ENCODE measurements at regions not wholly inside any gene's neighbourhood (a gene's known extent, or its start where the extent isn't known, plus 50 kb on each side); places are given as distances from the start of the nearest gene placed in this dataset.
"Not testable (repeated sequence)": the region's sequence is repeated elsewhere in the genome, so short reads cannot be mapped to it uniquely, and the experiment has no call there.

DNA sequence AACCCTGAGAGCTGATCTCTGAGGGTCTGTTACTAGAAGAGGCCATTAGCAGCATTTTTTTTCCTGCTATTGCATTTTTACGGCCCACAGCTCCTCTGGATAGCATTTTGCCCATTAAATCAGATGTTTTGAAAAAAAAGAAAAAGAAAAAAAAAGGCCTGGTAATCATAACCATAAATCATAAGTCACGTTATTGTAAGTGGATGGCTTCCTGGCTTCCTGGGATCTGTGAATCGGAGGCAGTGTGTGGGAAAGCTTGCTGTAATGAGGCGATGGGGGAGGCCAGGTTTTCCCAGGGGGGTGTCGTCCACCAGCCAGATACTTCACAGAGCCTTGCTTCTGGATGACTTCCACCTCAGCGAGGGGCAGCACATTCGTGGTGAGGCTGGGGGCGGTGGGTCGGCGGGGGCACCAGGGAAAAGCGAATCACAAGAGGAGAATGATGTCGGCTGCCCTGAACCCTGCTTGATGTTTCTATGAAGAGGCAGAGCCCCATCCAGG, 106.5 kb upstream of the SYT13 start:
- no peak overlapping the region for H3K4me3 Mint-ChIP-seq
- ATAC-seq, result no peak
- no peaks in the 10 kb centered on the region for H3K36me3 Mint-ChIP-seq
- H3K27me3 Mint-ChIP-seq, result peaks cover 53% of the 10 kb centered on the region
- H3K27ac Mint-ChIP-seq, result no peak overlapping the region
- no peaks in the 10 kb centered on the region for H3K9me3 Mint-ChIP-seq
- no peaks in the 10 kb centered on the region for H3K4me1 Mint-ChIP-seq

DNA sequence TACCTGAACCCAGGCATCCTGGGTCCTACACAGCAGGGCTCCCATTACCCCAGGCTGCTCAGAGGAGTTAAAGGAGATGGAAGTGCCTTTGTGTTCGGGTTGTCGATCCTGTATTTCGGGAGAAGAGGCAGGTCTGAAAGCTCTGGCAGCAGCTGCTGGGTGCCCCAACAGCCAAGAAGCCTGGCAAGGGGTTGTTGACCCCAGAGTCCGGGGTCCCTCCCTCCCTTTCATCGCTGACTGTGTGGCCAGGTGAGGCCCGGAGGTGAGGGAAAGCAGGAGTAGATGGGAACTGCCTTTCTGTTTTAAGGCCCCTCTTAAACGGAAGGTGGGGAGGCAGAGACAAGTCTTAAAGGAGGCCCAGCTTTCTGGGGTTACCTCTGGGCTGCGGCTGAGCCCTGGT, 106.0 kb upstream of the SYT13 start:
- H3K27me3 Mint-ChIP-seq, result peaks cover 55% of the 10 kb centered on the region
- no peak for ATAC-seq
- no peaks in the 10 kb centered on the region for H3K9me3 Mint-ChIP-seq
- H3K4me1 Mint-ChIP-seq, result no peaks in the 10 kb centered on the region
- no peak overlapping the region for H3K27ac Mint-ChIP-seq
- no peaks in the 10 kb centered on the region for H3K36me3 Mint-ChIP-seq
- H3K4me3 Mint-ChIP-seq, result no peak overlapping the region

DNA sequence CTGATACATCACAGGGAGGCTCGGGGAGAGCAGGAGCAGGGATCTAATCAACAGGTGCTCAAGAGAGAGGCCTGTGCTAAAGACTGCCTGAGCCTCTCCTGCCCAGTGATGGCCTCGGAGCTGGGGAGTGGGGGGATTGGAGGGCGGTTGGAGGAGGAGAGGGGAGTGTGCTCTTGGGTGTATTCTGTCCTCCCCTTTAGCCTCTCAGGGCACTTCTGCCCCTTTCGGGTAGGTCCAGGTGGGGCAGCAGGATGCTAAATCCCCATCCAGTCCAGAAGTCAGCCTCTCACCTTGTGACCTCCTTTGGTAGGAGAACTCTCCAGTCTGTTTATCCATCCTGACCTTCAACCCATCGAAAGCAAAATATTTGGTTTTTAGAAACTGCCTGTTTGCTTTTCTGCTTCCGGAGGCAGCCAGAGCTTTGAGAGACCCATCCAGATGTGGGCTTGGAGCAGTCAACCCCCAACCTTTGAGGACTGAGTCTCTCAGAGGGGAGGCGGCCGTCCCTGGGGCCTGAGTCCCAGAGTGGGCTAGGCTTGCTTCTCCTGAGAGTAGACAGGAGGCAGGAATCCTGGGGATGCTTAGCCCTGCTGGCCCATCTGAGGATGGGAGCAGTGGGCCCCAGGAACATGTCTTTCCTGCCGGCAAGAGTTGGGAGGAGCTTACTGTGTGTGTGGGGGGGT, 105.2 kb upstream of the SYT13 start:
- Mint-ChIP-seq H3K4me3 (no peak overlapping the region), H3K4me1 (no peaks in the 10 kb centered on the region), H3K27ac (no peak overlapping the region), H3K9me3 (no peaks in the 10 kb centered on the region), H3K36me3 (no peaks in the 10 kb centered on the region), H3K27me3 (peaks cover 55% of the 10 kb centered on the region)
- ATAC-seq, result no peak

DNA sequence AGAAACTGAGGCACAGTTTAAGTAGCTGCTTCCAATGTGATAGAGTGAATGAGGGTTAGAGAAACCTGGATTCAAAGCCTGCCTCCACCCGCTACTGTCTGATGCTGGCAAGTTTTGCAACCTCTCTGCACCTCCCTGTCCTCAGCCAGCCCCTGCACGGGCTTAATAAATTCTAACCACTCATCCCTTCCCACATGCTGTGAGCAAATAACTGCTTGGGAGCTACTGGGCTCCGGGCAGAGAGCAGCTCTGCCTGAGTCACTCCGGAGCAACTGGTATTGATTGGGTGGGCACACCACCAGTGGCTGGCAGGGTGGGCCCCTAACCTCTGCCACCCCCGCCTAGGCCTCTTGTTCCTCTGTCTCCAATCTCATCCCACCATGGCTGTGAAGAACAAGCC, 104.3 kb upstream of the SYT13 start:
- H3K27me3 Mint-ChIP-seq, result peaks cover 50% of the 10 kb centered on the region
- H3K4me1 Mint-ChIP-seq, result no peaks in the 10 kb centered on the region
- H3K4me3 Mint-ChIP-seq, result no peak overlapping the region
- H3K36me3 Mint-ChIP-seq, result no peaks in the 10 kb centered on the region
- no peak overlapping the region for H3K27ac Mint-ChIP-seq
- no peak for ATAC-seq
- H3K9me3 Mint-ChIP-seq, result no peaks in the 10 kb centered on the region

DNA sequence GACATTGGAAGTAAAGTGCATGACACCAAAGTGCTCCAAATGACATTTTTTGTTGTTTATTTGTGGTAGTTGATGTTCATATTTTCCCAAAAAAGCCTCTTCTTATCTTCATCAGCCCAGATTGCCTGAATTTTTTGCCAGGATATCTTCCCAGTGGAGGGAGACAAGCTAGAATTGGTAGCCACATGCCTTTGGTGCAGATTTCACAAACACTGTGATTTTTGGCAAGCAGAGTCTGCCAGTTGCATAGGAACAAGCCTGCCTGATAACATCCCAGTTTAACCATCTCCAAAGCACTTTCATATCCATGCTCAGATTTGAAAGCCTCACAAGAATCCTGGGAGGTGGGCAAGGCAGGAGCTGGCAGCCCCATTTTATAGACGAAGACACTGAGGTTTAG, 102.3 kb upstream of the SYT13 start:
- Mint-ChIP-seq H3K4me1 (peaks cover 2% of the 10 kb centered on the region), H3K27ac (no peak overlapping the region), H3K27me3 (peaks cover 53% of the 10 kb centered on the region), H3K9me3 (no peaks in the 10 kb centered on the region), H3K36me3 (no peaks in the 10 kb centered on the region), H3K4me3 (no peak overlapping the region)
- no peak for ATAC-seq

DNA sequence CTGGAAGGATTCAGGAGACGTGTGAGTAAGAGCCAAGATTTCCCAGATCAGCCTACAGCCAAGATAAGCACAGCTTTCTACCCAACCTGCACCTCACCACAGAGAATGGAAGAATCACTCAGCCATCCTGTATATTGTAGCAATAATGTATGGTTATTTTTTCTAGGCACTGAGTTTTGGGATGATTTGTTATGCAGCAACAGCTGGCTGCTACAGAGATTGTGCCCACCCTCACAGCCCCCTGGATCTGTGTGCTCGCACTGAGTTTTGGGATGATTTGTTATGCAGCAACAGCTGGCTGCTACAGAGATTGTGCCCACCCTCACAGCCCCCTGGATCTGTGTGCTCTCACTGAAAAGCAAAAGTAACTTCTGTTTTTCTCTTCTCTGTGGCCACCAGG, 101.7 kb upstream of the SYT13 start:
- H3K4me3 Mint-ChIP-seq, H3K27ac Mint-ChIP-seq, ATAC-seq, H3K4me1 Mint-ChIP-seq, H3K9me3 Mint-ChIP-seq, H3K36me3 Mint-ChIP-seq: not testable (repeated sequence)
- H3K27me3 Mint-ChIP-seq, result peaks cover 51% of the 10 kb centered on the region

DNA sequence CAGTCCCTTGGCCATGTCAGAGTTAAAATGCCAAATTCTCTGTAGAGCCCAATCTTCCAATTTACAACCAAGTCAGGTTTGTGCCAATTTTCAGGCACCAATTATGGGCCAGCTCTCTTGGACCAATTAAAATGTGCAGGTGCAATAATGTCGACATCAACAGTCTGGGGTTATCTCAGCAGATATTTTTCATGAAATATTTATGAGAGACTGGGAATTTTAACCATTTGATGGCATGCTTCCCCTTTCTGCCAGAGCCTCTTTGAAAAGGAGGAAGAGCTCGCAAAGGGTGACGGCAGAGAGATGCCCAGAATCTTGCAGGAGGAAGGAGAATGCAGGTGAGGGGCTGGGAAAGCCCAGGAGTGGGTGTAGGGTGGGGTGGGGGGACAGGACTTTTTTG, 100.8 kb upstream of the SYT13 start:
- no peak for ATAC-seq
- Mint-ChIP-seq H3K36me3 (no peaks in the 10 kb centered on the region), H3K4me3 (no peak overlapping the region), H3K27ac (no peak overlapping the region), H3K9me3 (no peaks in the 10 kb centered on the region), H3K4me1 (peaks cover 6% of the 10 kb centered on the region), H3K27me3 (peaks cover 55% of the 10 kb centered on the region)

DNA sequence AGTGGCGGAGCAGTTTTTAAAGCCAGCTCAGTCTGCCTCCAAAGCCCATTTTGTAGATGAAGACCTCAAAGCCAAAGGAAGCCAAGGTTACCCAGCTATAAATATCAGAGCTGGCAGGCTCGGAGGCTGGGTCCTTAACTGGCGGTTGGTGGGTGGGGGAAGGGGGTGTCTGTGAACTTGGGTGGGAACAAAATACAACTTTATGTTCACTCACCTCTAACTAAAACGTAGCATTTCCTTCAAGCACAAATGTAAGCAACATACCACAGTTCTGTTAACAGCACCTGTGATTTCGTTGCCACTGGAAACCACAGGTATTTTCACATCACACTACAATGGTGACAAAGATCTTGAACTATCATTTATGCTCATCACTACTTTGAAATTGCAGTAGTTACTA, 99.7 kb upstream of the SYT13 start:
- Mint-ChIP-seq H3K4me1 (peaks cover 6% of the 10 kb centered on the region), H3K9me3 (no peaks in the 10 kb centered on the region), H3K27ac (no peak overlapping the region)

DNA sequence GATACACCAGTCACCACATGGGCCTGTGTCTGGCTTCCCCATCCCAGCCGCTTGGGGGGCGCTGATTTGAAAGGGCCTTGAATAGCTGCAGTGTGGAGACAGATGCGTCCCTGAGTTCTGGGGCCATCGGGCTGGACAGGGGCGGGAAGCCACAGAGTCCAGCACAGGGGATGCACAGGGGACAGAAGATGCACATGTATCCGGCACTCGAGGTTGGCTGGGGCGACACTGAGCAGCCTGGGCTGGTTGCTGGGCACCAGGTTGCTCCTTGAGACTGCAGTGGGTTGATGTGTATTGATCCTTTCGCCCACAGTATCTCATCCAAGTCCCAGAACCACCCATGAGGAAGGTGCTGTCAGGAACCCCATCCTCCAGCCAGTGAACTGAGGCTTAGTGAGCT, 99.3 kb upstream of the SYT13 start:
- H3K27ac Mint-ChIP-seq, result no peak overlapping the region
- H3K36me3 Mint-ChIP-seq, result no peaks in the 10 kb centered on the region
- peaks cover 6% of the 10 kb centered on the region for H3K4me1 Mint-ChIP-seq
- H3K4me3 Mint-ChIP-seq, result no peak overlapping the region
- peaks cover 61% of the 10 kb centered on the region for H3K27me3 Mint-ChIP-seq
- no peaks in the 10 kb centered on the region for H3K9me3 Mint-ChIP-seq
- ATAC-seq, result no peak

More for the DNA sequence above, 99.7 kb upstream of the SYT13 start:
- Mint-ChIP-seq H3K27me3 (peaks cover 61% of the 10 kb centered on the region), H3K4me3 (no peak overlapping the region), H3K36me3 (no peaks in the 10 kb centered on the region)
- no peak for ATAC-seq

DNA sequence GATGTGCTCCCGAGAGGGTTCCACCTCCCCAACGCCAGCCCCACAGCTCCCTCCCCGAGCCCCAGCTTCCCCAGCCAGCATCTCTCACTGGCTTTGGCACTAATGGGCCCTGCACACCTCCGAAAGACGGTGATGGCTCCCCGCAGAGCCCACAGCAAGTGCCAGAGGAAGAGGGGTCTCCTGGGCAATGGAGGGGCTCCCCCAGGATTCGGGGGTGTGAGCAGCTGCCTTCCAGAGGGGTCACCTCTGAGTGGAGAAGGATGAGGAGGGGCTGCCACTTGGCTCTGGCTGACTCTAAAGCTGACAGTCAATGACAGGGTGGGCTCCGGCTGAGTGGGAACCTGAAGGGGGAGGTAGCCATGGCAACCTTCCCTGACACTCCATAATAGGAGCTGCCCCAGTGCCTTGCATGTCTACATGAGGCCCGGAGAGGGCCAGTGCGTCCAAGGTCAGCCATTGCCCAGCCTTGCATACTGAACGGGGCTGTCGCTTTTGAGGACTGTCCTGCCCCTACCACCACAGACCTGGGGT, 98.6 kb upstream of the SYT13 start:
- no peak overlapping the region for H3K27ac Mint-ChIP-seq
- no peak for ATAC-seq
- H3K4me3 Mint-ChIP-seq, result no peak overlapping the region
- H3K4me1 Mint-ChIP-seq, result peaks cover 6% of the 10 kb centered on the region
- H3K27me3 Mint-ChIP-seq, result peaks cover 64% of the 10 kb centered on the region
- H3K36me3 Mint-ChIP-seq, result no peaks in the 10 kb centered on the region
- H3K9me3 Mint-ChIP-seq, result no peaks in the 10 kb centered on the region

DNA sequence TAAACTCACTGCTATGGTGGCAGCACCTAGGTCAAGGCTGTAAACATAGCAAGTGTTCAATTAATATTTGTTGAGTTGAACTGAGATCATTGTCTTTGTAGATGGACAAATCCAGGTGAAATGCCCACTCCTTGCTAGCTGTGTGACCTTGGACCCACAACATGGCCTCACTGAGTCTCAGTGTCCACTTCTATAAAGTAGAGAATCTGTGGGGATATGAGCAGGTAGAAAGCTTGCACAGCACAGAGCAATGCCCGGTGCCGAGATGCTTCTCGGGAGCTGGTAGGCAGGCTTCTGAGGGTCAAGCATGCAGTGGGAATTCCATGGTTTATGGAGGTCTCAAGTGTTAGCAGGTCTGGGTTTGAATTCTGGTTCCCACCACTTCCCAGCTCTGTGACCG, 97.9 kb upstream of the SYT13 start:
- peaks cover 6% of the 10 kb centered on the region for H3K4me1 Mint-ChIP-seq
- H3K9me3 Mint-ChIP-seq, result no peaks in the 10 kb centered on the region
- H3K36me3 Mint-ChIP-seq, result no peaks in the 10 kb centered on the region
- peaks cover 66% of the 10 kb centered on the region for H3K27me3 Mint-ChIP-seq
- H3K4me3 Mint-ChIP-seq, result no peak overlapping the region
- ATAC-seq, result no peak
- no peak overlapping the region for H3K27ac Mint-ChIP-seq

DNA sequence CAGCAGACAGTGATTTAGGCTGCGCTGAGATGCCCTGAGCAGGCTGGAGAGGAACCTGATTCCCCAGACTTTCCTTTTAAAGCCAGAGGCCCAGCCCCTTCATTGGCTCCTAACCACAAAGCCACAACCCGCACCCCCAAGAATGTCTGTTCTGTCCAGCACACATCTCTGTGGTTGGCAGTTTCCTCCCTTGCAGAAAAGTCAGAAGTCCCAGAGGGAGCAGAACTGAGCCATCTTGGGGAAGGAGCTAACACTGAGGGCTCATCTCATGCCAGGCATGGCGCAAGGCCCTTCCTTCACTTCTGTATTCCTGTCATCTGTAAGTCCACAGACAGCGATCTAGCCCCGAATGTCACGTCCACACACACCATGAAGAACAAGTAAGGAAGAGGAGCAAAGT, 97.1 kb upstream of the SYT13 start:
- Mint-ChIP-seq H3K4me1 (peaks cover 6% of the 10 kb centered on the region), H3K27me3 (peaks cover 58% of the 10 kb centered on the region), H3K9me3 (no peaks in the 10 kb centered on the region), H3K27ac (no peak overlapping the region), H3K36me3 (no peaks in the 10 kb centered on the region), H3K4me3 (no peak overlapping the region)
- no peak for ATAC-seq

DNA sequence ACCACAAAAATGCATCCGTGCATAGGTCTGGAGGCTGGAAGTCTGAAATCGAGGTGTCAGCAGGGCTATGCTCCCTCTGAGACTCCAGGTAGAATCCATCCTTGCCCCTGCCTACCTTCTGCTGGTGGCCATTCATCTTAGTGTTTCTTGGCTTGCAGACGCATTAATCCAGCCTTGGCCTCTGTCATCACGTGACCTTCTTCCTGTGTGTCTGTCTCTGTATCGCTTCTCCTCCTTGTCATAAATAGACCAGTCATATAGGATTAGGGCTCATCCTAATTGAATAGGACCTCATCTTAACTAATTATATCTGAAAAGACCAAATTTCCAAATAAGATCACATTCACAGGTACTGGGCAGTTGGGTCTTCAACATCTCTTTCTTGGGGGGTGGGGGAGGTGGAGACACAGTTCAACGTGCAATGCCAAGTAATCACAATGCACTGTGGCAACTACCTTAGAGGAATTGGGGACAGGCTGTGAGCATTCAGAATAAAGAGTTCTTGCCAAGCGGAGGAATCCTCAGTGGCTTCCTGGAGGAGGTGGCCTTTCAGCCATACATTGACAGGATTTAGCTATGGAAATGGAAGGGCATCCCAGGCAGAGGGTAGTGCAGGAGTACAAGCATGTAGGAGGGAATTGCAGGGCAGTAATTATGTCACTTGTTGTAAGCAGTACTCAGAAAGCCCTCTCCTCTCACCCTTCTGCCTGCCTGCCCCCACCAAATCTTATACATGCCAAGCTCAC, 96.2 kb upstream of the SYT13 start:
- H3K27ac Mint-ChIP-seq, result no peak overlapping the region
- H3K36me3 Mint-ChIP-seq, result no peaks in the 10 kb centered on the region
- no peaks in the 10 kb centered on the region for H3K9me3 Mint-ChIP-seq
- no peak overlapping the region for H3K4me3 Mint-ChIP-seq
- peaks cover 51% of the 10 kb centered on the region for H3K27me3 Mint-ChIP-seq
- ATAC-seq, result no peak
- H3K4me1 Mint-ChIP-seq, result peaks cover 6% of the 10 kb centered on the region

DNA sequence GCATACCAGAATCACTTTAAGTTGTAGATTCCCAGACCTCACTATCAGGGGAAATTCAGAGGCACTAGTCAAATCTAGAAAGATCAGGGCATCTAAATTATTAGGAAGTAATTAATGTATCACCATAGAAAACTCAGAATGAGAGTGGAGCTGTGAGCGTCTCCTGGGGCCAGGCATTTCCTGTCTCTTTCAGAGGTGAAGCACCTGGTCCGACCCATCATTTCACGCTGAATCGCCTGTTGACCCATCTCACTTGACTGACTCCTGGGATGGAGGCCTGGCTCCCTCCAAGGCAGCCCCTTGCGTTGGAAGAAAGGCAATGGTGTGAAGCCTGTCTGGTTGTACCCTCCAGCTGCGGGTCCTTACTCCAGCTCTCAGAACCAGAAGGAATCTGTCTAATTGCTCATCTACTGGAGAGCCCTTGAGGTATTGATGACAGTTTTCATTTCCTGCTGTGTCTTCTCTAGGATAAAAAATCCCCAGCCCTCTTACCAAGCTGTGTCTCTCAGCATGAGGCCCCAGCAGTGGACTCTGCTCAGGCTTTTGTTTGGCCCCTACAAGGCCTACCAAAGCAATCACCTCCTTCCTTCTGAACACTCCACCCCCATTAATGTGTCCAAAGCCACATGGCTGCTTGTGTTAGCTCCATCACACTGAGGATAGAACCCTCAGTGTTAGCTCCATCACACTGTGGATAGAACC, 93.2 kb upstream of the SYT13 start:
- ATAC-seq, result peak; percentile 10
- Mint-ChIP-seq H3K27ac (no peak overlapping the region), H3K9me3 (no peaks in the 10 kb centered on the region), H3K4me3 (no peak overlapping the region), H3K36me3 (no peaks in the 10 kb centered on the region), H3K4me1 (peaks cover 19% of the 10 kb centered on the region), H3K27me3 (peaks cover 58% of the 10 kb centered on the region)

DNA sequence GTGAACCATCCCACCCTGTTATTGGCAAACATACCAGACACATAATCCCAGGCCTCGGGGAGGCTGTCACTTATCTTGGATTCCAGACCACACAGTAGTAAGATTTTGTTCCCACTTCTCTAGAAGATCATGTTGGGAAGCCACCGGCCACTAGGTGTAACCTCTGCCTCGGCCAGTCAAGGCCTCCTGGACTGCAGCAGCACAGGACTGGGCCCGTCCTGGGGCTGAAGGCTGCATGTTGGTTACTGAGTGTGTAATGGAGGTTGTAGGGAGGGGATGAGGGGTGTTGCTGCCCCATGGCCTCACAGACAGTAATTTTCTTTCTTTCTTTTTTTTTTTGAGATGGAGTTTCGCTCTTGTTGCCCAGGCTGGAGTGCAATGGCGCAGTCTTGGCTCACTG, 92.4 kb upstream of the SYT13 start:
- Mint-ChIP-seq H3K9me3 (no peaks in the 10 kb centered on the region), H3K4me1 (peaks cover 20% of the 10 kb centered on the region), H3K27me3 (peaks cover 50% of the 10 kb centered on the region), H3K4me3 (no peak overlapping the region), H3K36me3 (no peaks in the 10 kb centered on the region), H3K27ac (no peak overlapping the region)
- no peak for ATAC-seq
